PC-3 (cell line): ENCODE measurements at regions not wholly inside any gene's neighbourhood (a gene's known extent, or its start where the extent isn't known, plus 50 kb on each side); places are given as distances from the start of the nearest gene placed in this dataset.

Experiments
- EZH2 ChIP-seq: fragments of 300-600 bp; sonication (generic); IDR thresholded peaks from one replicate; pipeline ENCODE4 v1.6.1; 2017; ENCODE audit warnings: antibody characterized with exemption, mild to moderate bottlenecking, low read length; ENCODE audit not compliant: unreplicated experiment
- TF ChIP-seq, protein P1 (sequence below): fragments of 300-600 bp; sonication (generic); conservative IDR thresholded peaks from 2 replicates; pipeline ENCODE4 v1.5.1; 2017; ENCODE audit warnings: antibody characterized with exemption, low read depth, mild to moderate bottlenecking, low read length

DNA sequence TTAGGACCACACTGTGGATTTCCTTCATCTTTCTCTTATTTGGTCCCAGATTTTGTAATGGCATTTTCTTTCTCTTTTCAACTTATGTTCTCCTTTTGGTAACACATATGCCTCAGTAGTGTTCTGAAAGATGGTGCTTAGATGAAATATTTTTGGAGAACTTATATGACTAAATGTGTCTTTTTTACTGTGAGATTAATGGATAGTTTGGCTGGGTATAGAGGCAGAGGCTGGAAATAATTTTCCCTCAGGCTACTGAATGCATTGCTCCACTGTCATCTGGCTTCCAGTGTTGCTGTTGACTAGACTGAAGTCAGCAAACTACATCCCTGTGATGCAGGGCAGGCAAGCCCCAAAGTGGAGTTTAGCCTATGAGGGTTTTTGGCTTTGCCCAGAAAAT lies 450.9 kb downstream of the DMAC1 start:
- TF ChIP-seq, protein P1, sequence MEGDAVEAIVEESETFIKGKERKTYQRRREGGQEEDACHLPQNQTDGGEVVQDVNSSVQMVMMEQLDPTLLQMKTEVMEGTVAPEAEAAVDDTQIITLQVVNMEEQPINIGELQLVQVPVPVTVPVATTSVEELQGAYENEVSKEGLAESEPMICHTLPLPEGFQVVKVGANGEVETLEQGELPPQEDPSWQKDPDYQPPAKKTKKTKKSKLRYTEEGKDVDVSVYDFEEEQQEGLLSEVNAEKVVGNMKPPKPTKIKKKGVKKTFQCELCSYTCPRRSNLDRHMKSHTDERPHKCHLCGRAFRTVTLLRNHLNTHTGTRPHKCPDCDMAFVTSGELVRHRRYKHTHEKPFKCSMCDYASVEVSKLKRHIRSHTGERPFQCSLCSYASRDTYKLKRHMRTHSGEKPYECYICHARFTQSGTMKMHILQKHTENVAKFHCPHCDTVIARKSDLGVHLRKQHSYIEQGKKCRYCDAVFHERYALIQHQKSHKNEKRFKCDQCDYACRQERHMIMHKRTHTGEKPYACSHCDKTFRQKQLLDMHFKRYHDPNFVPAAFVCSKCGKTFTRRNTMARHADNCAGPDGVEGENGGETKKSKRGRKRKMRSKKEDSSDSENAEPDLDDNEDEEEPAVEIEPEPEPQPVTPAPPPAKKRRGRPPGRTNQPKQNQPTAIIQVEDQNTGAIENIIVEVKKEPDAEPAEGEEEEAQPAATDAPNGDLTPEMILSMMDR: no peak
- no peak for TF ChIP-seq EZH2
